ENCODE measurements at regions not wholly inside any gene's neighbourhood (a gene's known extent, or its start where the extent isn't known, plus 50 kb on each side); places are given as distances from the start of the nearest gene placed in this dataset.

GRCh38 chr6:3529721-3530120, 72.9 kb upstream of the SLC22A23 start (continued):
- TF ChIP-seq CBFB (IDR thresholded peaks at IDR 0.05; ENCODE audit: low read depth) (no peak), ESRRA (IDR thresholded peaks at IDR 0.05; ENCODE audit: low read length) (no peak), CHD4 (IDR thresholded peaks at IDR 0.05) (no peak), PAX5 (IDR thresholded peaks at IDR 0.05; ENCODE audit: borderline replicate concordance, low read depth, low read length) (no peak), MXI1 (IDR thresholded peaks at IDR 0.05; ENCODE audit: low read depth, low read length) (no peak)
- TF ChIP-seq, protein P1, sequence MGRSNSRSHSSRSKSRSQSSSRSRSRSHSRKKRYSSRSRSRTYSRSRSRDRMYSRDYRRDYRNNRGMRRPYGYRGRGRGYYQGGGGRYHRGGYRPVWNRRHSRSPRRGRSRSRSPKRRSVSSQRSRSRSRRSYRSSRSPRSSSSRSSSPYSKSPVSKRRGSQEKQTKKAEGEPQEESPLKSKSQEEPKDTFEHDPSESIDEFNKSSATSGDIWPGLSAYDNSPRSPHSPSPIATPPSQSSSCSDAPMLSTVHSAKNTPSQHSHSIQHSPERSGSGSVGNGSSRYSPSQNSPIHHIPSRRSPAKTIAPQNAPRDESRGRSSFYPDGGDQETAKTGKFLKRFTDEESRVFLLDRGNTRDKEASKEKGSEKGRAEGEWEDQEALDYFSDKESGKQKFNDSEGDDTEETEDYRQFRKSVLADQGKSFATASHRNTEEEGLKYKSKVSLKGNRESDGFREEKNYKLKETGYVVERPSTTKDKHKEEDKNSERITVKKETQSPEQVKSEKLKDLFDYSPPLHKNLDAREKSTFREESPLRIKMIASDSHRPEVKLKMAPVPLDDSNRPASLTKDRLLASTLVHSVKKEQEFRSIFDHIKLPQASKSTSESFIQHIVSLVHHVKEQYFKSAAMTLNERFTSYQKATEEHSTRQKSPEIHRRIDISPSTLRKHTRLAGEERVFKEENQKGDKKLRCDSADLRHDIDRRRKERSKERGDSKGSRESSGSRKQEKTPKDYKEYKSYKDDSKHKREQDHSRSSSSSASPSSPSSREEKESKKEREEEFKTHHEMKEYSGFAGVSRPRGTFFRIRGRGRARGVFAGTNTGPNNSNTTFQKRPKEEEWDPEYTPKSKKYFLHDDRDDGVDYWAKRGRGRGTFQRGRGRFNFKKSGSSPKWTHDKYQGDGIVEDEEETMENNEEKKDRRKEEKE (IDR thresholded peaks at IDR 0.05) = no peak

DNA sequence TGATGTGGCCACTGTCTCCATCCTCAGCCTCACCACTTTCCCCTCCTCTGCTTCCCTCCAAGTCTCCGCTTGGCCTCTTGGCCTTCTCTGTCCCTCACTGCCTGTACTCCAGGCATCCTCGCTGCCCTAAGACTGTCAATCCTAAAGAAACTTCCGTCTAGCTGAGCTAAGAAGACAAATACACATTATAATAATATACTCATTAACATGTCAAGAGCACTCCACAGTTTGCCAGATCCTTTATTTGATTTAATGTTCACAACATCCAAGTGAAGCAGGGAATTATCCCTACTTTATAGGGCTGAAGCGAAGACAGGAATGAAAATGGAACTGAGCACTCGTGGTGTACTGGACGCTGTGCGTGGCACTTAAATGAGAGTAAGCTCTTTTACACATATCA, 72.4 kb upstream of the SLC22A23 start:
- no peaks in the 10 kb centered on the region for H3K79me2 ChIP-seq (ENCODE audit: control insufficient read depth, insufficient read depth, low read length)
- H3K9ac ChIP-seq (ENCODE audit: control insufficient read depth, insufficient read depth, low read length) = no peak overlapping the region
- peaks cover 0 to 4% of the 10 kb centered on the region in 2 experiments; a peak in 3 of 4 replicates for H3K27me3 ChIP-seq (replicated peaks in 1 of 2; ENCODE audit: control insufficient read depth in 2 of 2, insufficient read depth in 2 of 2, low read length in 1 of 2)
- ChIA-PET POLR2A (no interaction called here), RAD21 (ENCODE audit: unreplicated experiment) (no interaction called here), SMC1A (ENCODE audit: uncharacterized antibody, unreplicated experiment) (interaction anchor here (1.2 kb wide), 1 partner anchor 15 kb away, joined by 4 read pairs; no protein-coding TSS in a partner anchor), CTCF (interaction anchor here (1.1 kb wide), 1 partner anchor 250 kb away, joined by 3 read pairs; no protein-coding TSS in a partner anchor)
- intact Hi-C loops (cut with micrococcal nuclease; ENCODE audit: unreplicated experiment) (no loop called here), in situ Hi-C loops (cut with MboI) (no loop called here)
- ATAC-seq = no peak
- H3K9me3 ChIP-seq (replicated peaks; ENCODE audit: control insufficient read depth, insufficient read depth, low read length) = no peaks in the 10 kb centered on the region
- no peak overlapping the region for H2AFZ ChIP-seq (ENCODE audit: control insufficient read depth, low read depth, low read length)
- WGBS (ENCODE audit: insufficient coverage, insufficient replicate concordance, low lambda C conversion rate, missing lambda C conversion rate) = 22% methylated on average over 7 of the region's 7 CpGs
- no peaks in the 10 kb centered on the region for H3K36me3 ChIP-seq (ENCODE audit: control insufficient read depth in 2 of 2, insufficient read depth in 2 of 2, low read length in 1 of 2)
- no peak for FAIRE-seq
- no peak for DNase-seq (ENCODE audit: low read depth, low spot score)
- H3K4me1 ChIP-seq (ENCODE audit: control insufficient read depth, insufficient read depth, low read length) = no peaks in the 10 kb centered on the region
- BruUV-seq (replicated peaks) = no TSS peak
- no peak overlapping the region for H3K4me3 ChIP-seq
- H4K20me1 ChIP-seq (ENCODE audit: control insufficient read depth, insufficient read depth) = no peaks in the 10 kb centered on the region
- no peak overlapping the region for H3K27ac ChIP-seq (ENCODE audit: control insufficient read depth, insufficient read depth)
- no peak overlapping the region for H3K4me2 ChIP-seq (ENCODE audit: control insufficient read depth, insufficient read depth)
- TF ChIP-seq, protein P2, sequence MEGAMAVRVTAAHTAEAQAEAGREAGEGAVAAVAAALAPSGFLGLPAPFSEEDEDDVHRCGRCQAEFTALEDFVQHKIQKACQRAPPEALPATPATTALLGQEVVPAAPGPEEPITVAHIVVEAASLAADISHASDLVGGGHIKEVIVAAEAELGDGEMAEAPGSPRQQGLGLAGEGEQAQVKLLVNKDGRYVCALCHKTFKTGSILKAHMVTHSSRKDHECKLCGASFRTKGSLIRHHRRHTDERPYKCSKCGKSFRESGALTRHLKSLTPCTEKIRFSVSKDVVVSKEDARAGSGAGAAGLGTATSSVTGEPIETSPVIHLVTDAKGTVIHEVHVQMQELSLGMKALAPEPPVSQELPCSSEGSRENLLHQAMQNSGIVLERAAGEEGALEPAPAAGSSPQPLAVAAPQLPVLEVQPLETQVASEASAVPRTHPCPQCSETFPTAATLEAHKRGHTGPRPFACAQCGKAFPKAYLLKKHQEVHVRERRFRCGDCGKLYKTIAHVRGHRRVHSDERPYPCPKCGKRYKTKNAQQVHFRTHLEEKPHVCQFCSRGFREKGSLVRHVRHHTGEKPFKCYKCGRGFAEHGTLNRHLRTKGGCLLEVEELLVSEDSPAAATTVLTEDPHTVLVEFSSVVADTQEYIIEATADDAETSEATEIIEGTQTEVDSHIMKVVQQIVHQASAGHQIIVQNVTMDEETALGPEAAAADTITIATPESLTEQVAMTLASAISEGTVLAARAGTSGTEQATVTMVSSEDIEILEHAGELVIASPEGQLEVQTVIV (IDR thresholded peaks at IDR 0.05; ENCODE audit: borderline replicate concordance, partially characterized antibody) = no peak
- TF ChIP-seq POLR2AphosphoS5 (IDR thresholded peaks at IDR 0.05; ENCODE audit: low read length) (no peak), CREM (IDR thresholded peaks at IDR 0.05; ENCODE audit: low read depth) (no peak), SPI1 (IDR thresholded peaks at IDR 0.05; ENCODE audit: borderline replicate concordance, insufficient read depth, low read depth, low read length) (no peak), EGR1 (IDR thresholded peaks at IDR 0.05; ENCODE audit: borderline replicate concordance in 1 of 2, low read depth in 2 of 2, low read length in 2 of 2) (no peak), PAX5 (IDR thresholded peaks at IDR 0.05; ENCODE audit: borderline replicate concordance, low read depth, low read length) (no peak), POU2F2 (IDR thresholded peaks at IDR 0.05; ENCODE audit: borderline replicate concordance, low read depth, low read length) (no peak), NFIC (IDR thresholded peaks at IDR 0.05; ENCODE audit: low read depth, low read length) (no peak), FOXK2 (IDR thresholded peaks at IDR 0.05) (no peak)
- TF ChIP-seq, protein P3, sequence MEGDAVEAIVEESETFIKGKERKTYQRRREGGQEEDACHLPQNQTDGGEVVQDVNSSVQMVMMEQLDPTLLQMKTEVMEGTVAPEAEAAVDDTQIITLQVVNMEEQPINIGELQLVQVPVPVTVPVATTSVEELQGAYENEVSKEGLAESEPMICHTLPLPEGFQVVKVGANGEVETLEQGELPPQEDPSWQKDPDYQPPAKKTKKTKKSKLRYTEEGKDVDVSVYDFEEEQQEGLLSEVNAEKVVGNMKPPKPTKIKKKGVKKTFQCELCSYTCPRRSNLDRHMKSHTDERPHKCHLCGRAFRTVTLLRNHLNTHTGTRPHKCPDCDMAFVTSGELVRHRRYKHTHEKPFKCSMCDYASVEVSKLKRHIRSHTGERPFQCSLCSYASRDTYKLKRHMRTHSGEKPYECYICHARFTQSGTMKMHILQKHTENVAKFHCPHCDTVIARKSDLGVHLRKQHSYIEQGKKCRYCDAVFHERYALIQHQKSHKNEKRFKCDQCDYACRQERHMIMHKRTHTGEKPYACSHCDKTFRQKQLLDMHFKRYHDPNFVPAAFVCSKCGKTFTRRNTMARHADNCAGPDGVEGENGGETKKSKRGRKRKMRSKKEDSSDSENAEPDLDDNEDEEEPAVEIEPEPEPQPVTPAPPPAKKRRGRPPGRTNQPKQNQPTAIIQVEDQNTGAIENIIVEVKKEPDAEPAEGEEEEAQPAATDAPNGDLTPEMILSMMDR (IDR thresholded peaks at IDR 0.05 in 2 of 3, conservative IDR thresholded peaks at IDR 0.05 in 1 of 3; ENCODE audit: control insufficient read depth in 2 of 3, extremely low read depth in 1 of 3, insufficient read depth in 1 of 3, low read depth in 3 of 3, low read length in 3 of 3) = no peak

All from GM12878 (cell line).